ENCODE measurements at regions not wholly inside any gene's neighbourhood (a gene's known extent, or its start where the extent isn't known, plus 50 kb on each side); places are given as distances from the start of the nearest gene placed in this dataset.

- TF ChIP-seq SP1 (IDR thresholded peaks at IDR 0.05) (no peak), TARDBP (IDR thresholded peaks at IDR 0.05) (no peak), FOXK2 (IDR thresholded peaks at IDR 0.05) (no peak), L3MBTL2 (conservative IDR thresholded peaks at IDR 0.05) (no peak), ZNF384 (IDR thresholded peaks at IDR 0.05) (no peak), NFRKB (IDR thresholded peaks at IDR 0.05) (no peak), PKNOX1 (IDR thresholded peaks at IDR 0.05) (no peak), ARNT (IDR thresholded peaks at IDR 0.05) (no peak)
Measured at GRCh38 chr7:145817687-145818086, 298.9 kb upstream of the CNTNAP2 start.
